ENCODE measurements at regions not wholly inside any gene's neighbourhood (a gene's known extent, or its start where the extent isn't known, plus 50 kb on each side); places are given as distances from the start of the nearest gene placed in this dataset.

GRCh38 chr11:39732001-39732400 lies 1727.5 kb downstream of the LRRC4C start:
- TF ChIP-seq CTCF (IDR thresholded peaks at IDR 0.05): no peak
- TF ChIP-seq POLR2A (IDR thresholded peaks at IDR 0.05): no peak

All from body of pancreas (tissue), 4 donors.